K562 (cell line): ENCODE measurements at regions not wholly inside any gene's neighbourhood (a gene's known extent, or its start where the extent isn't known, plus 50 kb on each side); places are given as distances from the start of the nearest gene placed in this dataset.

Experiments
- ERF ChIP-seq: fragments of 450-650 bp; formaldehyde crosslinking; IDR thresholded peaks from 2 replicates; pipeline ENCODE4 v1.4.0; 2020; ENCODE audit warnings: mild to moderate bottlenecking, mixed read lengths
- GABPA ChIP-seq: fragments of 200-800 bp; sonication (Bioruptor generic); conservative IDR thresholded peaks from 2 replicates; pipeline ENCODE4 v1.6.1; 2016; ENCODE audit warnings: low read depth, missing genetic modification characterization, missing compliant biosample characterization
- TEAD1 ChIP-seq, 2 experiments: fragments of 450-650 bp in 1 of 2; sonication (generic) in 1 of 2; formaldehyde crosslinking; IDR thresholded peaks; 2 replicates each; pipeline versions ENCODE4 v1.4.0 to v1.8.0; 2020 to 2022; ENCODE audit warnings: mild to moderate bottlenecking in 2 of 2, missing genetic modification reagents in 1 of 2
- ZNF696 ChIP-seq: fragments of 250-450 bp; sonication (Bioruptor Pico); conservative IDR thresholded peaks from 2 replicates; pipeline ENCODE4 v1.4.0; 2020; ENCODE audit warnings: mild to moderate bottlenecking, moderate library complexity
- ZNF79 ChIP-seq: fragments of 250-450 bp; sonication (Bioruptor Pico); IDR thresholded peaks from 2 replicates; pipeline ENCODE4 v1.4.0; 2020; ENCODE audit warnings: low read depth, mild to moderate bottlenecking, moderate library complexity
- TF ChIP-seq, protein P1 (sequence below): sonication (generic); formaldehyde crosslinking; IDR thresholded peaks from 2 replicates; pipeline ENCODE4 v1.8.0; 2022; ENCODE audit warnings: missing genetic modification reagents, mild to moderate bottlenecking, borderline replicate concordance
- TF ChIP-seq, protein P2 (sequence below): fragments of 250-450 bp; sonication (Bioruptor Pico); IDR thresholded peaks from 2 replicates; pipeline ENCODE4 v1.6.1; 2021; ENCODE audit warnings: mild to moderate bottlenecking
- TF ChIP-seq, protein P3 (sequence below): IDR thresholded peaks from 3 replicates; pipeline ENCODE4 v1.6.1; 2011; ENCODE audit warnings: borderline replicate concordance, mild to moderate bottlenecking, moderate library complexity; ENCODE audit not compliant: insufficient read length; ENCODE audit errors: extremely low read depth

DNA sequence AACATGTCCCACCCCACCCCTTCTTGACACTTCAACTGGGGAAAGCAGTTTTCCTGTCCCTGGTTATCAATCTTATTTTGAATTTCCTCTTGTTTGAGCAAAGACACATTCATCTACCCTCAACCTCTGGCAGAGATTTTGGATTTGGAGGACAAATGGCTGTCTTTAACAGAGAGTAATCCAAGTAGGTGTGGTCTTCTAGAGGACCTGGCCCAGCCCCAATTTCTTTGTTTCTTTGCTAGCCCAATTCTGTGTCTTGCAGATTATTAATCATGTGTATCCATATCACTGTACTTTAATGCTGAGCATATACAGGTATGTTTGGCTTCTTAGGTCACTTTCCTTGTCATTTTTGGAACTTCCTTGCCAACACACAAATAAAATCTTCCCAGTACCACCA, 58.8 kb upstream of the ADCY1 start (continued):
- TF ChIP-seq, protein P1, sequence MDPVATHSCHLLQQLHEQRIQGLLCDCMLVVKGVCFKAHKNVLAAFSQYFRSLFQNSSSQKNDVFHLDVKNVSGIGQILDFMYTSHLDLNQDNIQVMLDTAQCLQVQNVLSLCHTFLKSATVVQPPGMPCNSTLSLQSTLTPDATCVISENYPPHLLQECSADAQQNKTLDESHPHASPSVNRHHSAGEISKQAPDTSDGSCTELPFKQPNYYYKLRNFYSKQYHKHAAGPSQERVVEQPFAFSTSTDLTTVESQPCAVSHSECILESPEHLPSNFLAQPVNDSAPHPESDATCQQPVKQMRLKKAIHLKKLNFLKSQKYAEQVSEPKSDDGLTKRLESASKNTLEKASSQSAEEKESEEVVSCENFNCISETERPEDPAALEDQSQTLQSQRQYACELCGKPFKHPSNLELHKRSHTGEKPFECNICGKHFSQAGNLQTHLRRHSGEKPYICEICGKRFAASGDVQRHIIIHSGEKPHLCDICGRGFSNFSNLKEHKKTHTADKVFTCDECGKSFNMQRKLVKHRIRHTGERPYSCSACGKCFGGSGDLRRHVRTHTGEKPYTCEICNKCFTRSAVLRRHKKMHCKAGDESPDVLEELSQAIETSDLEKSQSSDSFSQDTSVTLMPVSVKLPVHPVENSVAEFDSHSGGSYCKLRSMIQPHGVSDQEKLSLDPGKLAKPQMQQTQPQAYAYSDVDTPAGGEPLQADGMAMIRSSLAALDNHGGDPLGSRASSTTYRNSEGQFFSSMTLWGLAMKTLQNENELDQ (CRISPR knock-in tag) = no peak
- TF ChIP-seq ZNF79 (CRISPR knock-in tag) (no peak), GABPA (tag) (no peak), TEAD1 (CRISPR knock-in tag; IDR thresholded peaks at IDR 0.05) (no peak), ERF (CRISPR knock-in tag) (no peak), ZNF696 (CRISPR knock-in tag) (no peak)
- TF ChIP-seq, protein P2, sequence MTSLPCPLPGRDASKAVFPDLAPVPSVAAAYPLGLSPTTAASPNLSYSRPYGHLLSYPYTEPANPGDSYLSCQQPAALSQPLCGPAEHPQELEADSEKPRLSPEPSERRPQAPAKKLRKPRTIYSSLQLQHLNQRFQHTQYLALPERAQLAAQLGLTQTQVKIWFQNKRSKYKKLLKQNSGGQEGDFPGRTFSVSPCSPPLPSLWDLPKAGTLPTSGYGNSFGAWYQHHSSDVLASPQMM (CRISPR knock-in tag) = no peak
- TF ChIP-seq, protein P3, sequence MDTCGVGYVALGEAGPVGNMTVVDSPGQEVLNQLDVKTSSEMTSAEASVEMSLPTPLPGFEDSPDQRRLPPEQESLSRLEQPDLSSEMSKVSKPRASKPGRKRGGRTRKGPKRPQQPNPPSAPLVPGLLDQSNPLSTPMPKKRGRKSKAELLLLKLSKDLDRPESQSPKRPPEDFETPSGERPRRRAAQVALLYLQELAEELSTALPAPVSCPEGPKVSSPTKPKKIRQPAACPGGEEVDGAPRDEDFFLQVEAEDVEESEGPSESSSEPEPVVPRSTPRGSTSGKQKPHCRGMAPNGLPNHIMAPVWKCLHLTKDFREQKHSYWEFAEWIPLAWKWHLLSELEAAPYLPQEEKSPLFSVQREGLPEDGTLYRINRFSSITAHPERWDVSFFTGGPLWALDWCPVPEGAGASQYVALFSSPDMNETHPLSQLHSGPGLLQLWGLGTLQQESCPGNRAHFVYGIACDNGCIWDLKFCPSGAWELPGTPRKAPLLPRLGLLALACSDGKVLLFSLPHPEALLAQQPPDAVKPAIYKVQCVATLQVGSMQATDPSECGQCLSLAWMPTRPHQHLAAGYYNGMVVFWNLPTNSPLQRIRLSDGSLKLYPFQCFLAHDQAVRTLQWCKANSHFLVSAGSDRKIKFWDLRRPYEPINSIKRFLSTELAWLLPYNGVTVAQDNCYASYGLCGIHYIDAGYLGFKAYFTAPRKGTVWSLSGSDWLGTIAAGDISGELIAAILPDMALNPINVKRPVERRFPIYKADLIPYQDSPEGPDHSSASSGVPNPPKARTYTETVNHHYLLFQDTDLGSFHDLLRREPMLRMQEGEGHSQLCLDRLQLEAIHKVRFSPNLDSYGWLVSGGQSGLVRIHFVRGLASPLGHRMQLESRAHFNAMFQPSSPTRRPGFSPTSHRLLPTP = no peak
